GM18498 (cell line): ENCODE measurements at regions not wholly inside any gene's neighbourhood (a gene's known extent, or its start where the extent isn't known, plus 50 kb on each side); places are given as distances from the start of the nearest gene placed in this dataset.

Experiments
- ATAC-seq: cut with Tn5 transposase; IDR thresholded peaks from one replicate; pipeline ENCODE4 v1.9.1; 2021; ENCODE audit warnings: mild to moderate bottlenecking, moderate library complexity; ENCODE audit not compliant: unreplicated experiment

DNA sequence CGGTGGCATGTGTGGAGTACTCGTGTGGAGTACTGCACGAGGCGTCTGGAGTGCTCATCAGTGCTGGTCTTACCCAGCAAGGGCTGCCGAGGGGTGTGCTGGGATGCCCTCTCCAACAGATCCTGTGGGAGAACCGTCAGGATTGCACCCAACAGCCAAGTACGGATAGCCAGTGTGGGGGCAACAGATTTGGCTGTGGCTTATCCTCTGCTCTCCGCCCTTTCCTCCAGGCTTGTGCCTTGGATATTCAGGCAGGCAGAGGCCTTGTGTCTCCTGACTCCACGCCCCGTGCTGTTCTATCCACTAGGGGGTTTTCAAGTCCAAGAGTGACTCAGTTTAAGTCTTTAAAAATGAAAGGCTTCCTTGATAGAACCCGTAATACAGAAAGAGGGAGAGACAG is 321.0 kb upstream of the HS6ST1 start:
- ATAC-seq, result no peak

DNA sequence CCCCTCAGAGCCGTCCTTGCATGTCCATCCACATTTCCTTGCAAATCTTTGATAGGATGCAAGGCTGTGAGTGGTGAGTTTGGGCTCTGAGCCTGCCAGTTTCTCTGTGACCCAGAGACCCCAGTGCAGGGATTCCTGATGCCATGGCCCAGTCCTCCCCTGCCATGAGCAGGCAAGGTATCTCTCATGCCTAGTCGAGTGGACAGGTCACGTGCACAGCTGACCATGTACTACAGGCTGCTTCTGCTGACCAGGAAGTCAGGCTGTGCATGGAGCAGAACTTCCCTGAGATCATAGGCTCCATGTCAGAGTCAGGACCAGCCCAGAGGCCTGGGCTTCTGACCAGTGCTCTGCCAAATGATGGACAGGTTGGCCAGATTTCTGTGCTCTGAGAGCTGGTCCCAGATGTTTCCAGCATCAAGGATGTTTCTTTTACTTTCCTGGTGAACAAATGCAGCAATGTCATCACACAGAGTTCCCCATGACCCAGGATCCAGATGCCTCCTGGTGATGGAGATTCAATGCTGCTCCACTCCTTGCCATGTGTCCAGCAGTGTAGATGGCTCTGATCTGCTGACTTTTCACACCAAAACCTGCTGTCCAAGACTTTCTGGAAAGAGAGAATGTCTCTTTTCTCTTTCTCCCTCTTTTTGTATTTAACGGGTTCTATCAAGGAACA is 321.6 kb upstream of the HS6ST1 start:
- no peak for ATAC-seq

- no peak for ATAC-seq
These were observed 322.2 kb upstream of the HS6ST1 start for GRCh38 chr2:128640845-128641360.

- ATAC-seq, result no peak
These were observed 322.9 kb upstream of the HS6ST1 start for GRCh38 chr2:128641421-128642080.

- no peak for ATAC-seq
These were observed 323.6 kb upstream of the HS6ST1 start for GRCh38 chr2:128642316-128642715.

DNA sequence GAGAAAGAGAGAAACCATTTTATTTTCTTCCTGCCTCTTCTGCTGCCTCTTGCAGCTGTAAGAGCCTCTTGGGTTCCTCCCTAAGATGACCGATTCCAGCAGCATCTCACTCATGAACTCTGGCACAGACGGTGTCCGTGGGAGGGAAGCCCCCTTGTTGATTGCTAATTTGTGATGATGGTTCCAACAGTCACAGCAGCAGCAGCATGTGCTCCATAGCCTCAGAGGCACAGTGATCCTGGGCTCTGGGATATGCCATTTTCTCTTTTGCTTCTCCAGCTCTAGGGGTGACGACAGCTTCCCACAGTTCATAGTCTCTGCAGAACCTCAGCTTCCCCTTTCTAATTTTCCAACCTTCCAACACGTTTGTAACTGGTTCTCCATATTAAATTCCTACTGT is 324.2 kb upstream of the HS6ST1 start:
- ATAC-seq, result no peak

- ATAC-seq, result no peak
These were observed 324.8 kb upstream of the HS6ST1 start for GRCh38 chr2:128643221-128644065.

GRCh38 chr2:128644156-128644555 is 325.5 kb upstream of the HS6ST1 start:
- ATAC-seq, result no peak

GRCh38 chr2:128644718-128645256 is 326.1 kb upstream of the HS6ST1 start:
- no peak for ATAC-seq

GRCh38 chr2:128645631-128646030 is 327.0 kb upstream of the HS6ST1 start:
- no peak for ATAC-seq

DNA sequence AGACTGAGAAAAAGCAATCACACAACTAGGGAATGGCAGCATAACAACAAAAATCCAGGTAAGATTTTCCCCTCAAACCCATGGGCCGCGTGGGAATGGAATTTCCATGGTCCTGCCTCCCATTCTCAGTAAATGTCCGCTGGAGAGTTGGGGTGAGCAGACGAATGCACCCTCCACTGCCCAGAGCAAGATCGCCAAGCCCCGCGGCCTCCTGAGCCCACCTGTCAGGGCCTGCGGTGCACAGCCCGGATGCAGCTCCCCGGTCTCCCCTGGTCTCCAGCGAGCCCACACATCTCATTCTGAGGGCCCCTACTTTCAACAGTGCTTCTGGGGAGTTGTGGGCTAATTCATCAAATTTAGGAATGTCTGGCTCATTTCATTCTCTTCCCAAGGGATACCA is 327.4 kb upstream of the HS6ST1 start:
- ATAC-seq, result no peak

DNA sequence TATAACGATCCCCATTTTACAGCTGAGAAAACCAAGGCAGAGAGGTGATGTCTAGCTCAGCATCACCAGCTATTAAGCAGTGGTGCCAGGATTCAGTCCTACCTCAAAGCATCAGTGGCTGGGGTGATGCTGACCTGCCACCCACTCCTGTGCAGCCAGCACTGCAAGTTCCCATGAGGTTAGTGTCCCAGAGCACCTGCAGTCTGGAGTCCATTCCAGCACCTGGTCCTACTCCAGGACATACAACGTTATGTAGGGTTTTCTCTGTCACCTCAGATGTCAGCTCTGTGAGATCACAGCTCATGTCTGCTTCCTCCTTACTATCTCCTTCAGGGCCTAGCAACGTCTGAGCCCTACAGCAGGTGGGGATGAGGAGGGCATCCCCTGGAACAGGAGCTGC is 328.0 kb upstream of the HS6ST1 start:
- no peak for ATAC-seq

- no peak for ATAC-seq
These were observed 332.3 kb upstream of the HS6ST1 start for GRCh38 chr2:128651000-128651399.

DNA sequence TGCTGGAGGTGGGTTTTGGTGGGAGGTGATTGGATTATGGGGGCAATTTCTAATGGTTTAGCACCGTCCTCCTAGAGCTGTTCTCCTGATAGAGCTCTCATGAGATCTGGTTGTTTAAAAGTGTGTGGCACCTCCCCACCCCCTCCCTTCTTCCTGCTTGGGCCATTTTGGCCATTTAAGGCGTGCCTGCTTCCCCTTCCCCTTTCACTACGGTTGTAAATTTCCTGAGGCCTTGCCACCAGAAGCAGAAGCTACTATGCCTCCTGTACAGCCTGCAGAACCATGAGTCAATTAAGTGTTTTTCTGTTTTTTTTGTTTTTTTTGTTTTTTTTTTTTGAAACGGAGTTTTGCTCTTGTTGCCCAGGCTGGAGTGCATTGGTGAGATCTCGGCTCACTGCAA is 335.7 kb upstream of the HS6ST1 start:
- no peak for ATAC-seq

GRCh38 chr2:128660836-128661235 is 342.2 kb upstream of the HS6ST1 start:
- no peak for ATAC-seq

DNA sequence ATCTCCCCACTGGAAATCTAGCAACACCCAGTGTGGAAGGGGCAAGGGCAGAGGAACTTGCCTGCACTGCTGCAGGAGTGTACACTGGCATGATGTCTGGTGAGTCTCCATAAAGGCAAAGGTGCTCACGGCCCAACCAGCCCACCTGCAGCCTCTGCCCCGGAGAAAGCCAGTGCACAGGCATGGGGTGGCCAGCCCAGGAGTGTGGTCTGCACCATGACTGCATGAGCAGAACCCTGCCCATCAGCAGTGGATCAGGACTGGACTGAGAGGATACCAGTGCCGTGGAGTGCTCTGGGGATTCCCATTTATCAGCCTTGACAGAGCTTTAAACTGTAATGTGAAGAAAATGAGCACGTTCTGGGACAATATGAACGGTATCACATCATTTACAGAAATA is 342.6 kb upstream of the HS6ST1 start:
- ATAC-seq, result no peak

DNA sequence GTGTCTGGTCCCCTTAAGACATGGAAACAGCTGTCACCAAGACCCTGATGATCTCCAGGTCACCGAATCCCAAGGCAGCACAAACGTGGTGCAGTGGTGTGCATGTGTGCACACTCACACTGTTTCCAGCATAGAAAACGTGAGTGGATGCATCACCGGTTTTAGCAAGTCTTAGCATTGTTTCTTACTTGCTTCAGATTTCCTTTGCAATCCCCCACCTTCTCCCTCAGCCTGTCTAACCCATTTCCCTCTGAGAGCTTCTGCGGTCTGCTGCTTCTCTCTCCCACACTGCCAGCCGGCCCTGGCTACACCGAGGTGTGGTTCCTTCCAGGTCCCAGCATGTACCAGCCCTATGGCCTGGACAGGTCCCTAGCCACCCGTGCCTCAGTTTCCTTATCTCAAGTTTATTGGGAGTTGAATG is 343.4 kb upstream of the HS6ST1 start:
- no peak for ATAC-seq

DNA sequence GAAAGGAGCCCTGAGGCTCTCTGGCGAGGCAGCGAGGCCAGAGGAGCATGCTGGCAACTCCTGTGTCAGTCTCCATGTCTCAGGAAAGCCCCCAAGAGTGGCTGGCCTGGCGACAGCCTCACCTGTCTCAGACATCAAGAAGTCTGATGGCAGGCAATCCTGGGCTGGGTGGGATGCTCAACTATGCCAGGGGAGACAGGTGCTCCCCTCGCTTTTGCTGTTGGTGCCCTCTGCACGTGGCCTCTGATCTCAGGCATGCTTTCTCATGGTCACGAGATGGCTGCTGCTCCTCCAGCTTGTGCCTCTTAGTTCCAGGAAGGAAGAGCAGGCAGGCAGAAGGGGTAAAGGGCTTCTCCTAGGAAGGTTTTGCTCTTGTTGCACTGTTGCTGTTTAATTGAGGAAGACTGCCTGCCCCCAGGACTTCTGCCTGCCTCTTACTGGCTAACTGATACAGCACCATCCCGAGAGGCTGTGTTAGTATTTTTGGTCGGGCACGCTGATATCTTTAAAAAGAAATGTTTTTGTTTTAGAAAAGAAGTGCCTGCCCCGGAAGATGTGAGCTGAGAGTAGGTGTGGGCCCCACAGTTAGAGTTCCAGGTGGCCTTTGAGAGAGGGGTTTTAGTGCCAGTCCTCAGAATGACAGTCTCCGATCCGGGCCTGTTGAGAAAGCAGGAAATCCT is 344.8 kb upstream of the HS6ST1 start:
- ATAC-seq, result no peak

GRCh38 chr2:128664499-128664971 is 345.9 kb upstream of the HS6ST1 start:
- no peak for ATAC-seq

DNA sequence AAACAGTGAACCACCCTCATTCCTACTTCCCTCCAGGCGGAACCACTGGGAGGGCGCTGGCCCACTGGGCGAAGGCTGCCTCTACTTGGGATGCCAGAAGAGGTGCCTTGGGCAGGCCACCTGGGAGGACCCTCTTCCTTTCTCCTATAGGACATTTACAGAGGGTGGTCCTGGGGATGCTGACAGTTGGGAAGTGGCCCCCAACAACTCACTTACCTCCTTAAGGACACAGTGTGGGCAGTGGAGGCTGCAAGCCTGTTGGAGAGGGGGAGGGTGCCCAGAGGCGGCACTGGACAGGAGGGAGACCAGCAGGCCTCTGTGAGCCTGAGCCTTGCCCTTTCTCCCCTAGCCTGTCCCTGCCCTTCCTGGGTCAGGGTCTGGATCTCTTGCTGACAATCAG is 346.4 kb upstream of the HS6ST1 start:
- ATAC-seq, result no peak

GRCh38 chr2:128666596-128666995 is 347.9 kb upstream of the HS6ST1 start:
- ATAC-seq, result no peak
